Ovary (tissue), 7 donors: ENCODE measurements at regions not wholly inside any gene's neighbourhood (a gene's known extent, or its start where the extent isn't known, plus 50 kb on each side); places are given as distances from the start of the nearest gene placed in this dataset.
"Not testable (repeated sequence)": the region's sequence is repeated elsewhere in the genome, so short reads cannot be mapped to it uniquely, and the experiment has no call there.

Source experiments
- DNase-seq, 5 donors: peaks; one replicate each; pipeline ENCODE4 v3.0.0-alpha.2; 2019 to 2020
- H3K27ac ChIP-seq, 2 donors: fragments of 200-600 bp; one replicate each; pipeline versions ENCODE4 v1.5.1 to v1.8.0; 2019 to 2022
- H3K27me3 ChIP-seq: fragments of 200-600 bp; one replicate; pipeline ENCODE4 v1.8.0; 2022
- H3K36me3 ChIP-seq: fragments of 200-600 bp; sonication (generic); one replicate; pipeline ENCODE4 v1.5.1; 2019
- H3K4me1 ChIP-seq: one replicate; pipeline ENCODE4 v1.8.1; 2013; ENCODE audit warnings: mild to moderate bottlenecking, moderate library complexity; ENCODE audit not compliant: insufficient read depth
- H3K4me3 ChIP-seq: fragments of 200-600 bp; sonication (generic); one replicate; pipeline ENCODE4 v1.5.1; 2017
- H3K9me3 ChIP-seq, 2 donors: fragments of 200-600 bp in 1 of 2; sonication (generic) in 1 of 2; one replicate each; pipeline versions ENCODE4 v1.5.1 to v1.8.1; 2013 to 2019; ENCODE audit warnings: mild to moderate bottlenecking in 1 of 2, moderate library complexity in 1 of 2
- EP300 ChIP-seq: sonication (generic); formaldehyde crosslinking; IDR thresholded peaks from one replicate; pipeline ENCODE4 v1.6.1; 2017; ENCODE audit warnings: antibody characterized with exemption
- POLR2A ChIP-seq: fragments of 450-650 bp; IDR thresholded peaks from one replicate; pipeline ENCODE4 v1.6.1; 2017; ENCODE audit warnings: antibody characterized with exemption, mild to moderate bottlenecking, moderate library complexity
- WGBS, 3 donors: extraction: QIAGEN DNeasy Blood & Tissue Kit in 1 of 3; methylation state at CpG; one replicate each; pipeline versions ENCODE4 v1.1.5 to v1.1.7; 2013 to 2017; 5-methylcytosine and 5-hydroxymethylcytosine counted together
- intact Hi-C, 4 donors: fragments of 100-400 bp; cut with DNase I; formaldehyde crosslinking; loops; one replicate each; pipeline versions ENCODE4 v1.11.0 to v1.15.1; 2022 to 2023
- TF ChIP-seq, protein P1 (sequence below), 3 donors: fragments of 450-650 bp in 2 of 3; fragments of 200-600 bp in 1 of 3; IDR thresholded peaks; one replicate each; pipeline versions ENCODE4 v1.5.1 to v1.8.0; 2016 to 2022; ENCODE audit warnings: antibody characterized with exemption in 3 of 3, mild to moderate bottlenecking in 1 of 3
- donor health status: DM: no; HTN: no; CAD: no; lungs with moderate emphysema.
- donor health status: DM: no; HTN: no; CAD: no.
- donor health status: Bipolar disorder and iron deficiency.
- donor health status: DM: no; HTN: no; CAD: no.
- donor health status: DM: yes; HTN: yes; CAD: no.

DNA sequence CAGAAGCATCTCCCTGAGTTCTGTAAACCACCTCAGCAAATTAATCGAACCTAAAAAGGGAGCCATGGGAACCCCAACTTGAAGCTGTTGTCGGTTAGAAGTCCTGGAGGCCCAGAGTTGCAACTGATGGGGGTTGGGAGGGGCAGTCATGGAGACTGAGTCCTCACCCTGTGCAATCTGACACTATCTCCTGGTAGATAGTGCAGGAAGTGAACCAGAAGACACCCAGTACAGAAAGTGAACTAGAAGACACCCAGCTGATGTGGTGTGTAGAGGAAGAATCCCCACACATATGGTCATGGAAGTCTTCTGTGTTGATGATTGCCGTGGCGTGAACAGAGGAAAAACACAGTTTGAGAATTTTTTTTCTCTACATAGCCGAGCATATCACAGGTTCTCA lies 58.8 kb upstream of the SRRM3 start:
- Histone ChIP-seq H3K27ac (no peak overlapping the region), H3K9me3 (no peaks in the 10 kb centered on the region), H3K4me1 (no peaks in the 10 kb centered on the region), H3K4me3 (no peak overlapping the region), H3K27me3 (no peaks in the 10 kb centered on the region), H3K36me3 (no peaks in the 10 kb centered on the region)
- TF ChIP-seq POLR2A (no peak), EP300 (no peak)
- TF ChIP-seq, protein P1, sequence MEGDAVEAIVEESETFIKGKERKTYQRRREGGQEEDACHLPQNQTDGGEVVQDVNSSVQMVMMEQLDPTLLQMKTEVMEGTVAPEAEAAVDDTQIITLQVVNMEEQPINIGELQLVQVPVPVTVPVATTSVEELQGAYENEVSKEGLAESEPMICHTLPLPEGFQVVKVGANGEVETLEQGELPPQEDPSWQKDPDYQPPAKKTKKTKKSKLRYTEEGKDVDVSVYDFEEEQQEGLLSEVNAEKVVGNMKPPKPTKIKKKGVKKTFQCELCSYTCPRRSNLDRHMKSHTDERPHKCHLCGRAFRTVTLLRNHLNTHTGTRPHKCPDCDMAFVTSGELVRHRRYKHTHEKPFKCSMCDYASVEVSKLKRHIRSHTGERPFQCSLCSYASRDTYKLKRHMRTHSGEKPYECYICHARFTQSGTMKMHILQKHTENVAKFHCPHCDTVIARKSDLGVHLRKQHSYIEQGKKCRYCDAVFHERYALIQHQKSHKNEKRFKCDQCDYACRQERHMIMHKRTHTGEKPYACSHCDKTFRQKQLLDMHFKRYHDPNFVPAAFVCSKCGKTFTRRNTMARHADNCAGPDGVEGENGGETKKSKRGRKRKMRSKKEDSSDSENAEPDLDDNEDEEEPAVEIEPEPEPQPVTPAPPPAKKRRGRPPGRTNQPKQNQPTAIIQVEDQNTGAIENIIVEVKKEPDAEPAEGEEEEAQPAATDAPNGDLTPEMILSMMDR (IDR thresholded peaks at IDR 0.05): no peak
- DNase-seq: no peak
- intact Hi-C loops: no loop called here
- 90 to 91% (median 91%) methylated on average over 5 of the region's 5 CpGs for WGBS, 3 donors

DNA sequence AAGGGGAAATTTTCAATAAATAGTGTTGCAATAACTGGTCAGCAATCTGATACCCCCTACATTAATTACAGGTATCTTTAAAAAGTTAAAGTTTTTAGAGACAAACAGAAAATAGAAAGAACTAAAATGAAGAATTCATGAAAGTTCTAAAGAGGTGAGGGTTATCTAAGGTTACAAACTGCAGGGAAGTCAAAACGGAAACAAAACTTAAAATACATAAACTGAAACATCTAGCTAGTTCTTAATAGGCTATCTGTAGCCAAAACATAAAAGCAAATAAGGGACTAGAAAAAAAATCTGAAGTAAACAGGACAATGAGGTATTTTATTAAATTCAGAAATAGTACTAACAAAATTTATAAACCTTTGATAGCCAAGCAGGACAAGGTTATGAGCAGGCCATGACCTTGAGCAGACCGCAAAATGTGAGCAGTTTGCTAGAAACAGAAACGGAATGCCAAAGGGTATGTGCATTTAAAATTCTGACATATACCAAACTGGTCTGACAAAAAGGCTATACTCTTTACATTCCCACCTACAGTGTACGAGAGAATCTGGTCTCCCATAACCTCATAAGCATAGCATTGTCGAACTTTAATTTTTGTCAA lies 56.9 kb upstream of the SRRM3 start:
- intact Hi-C loops: not testable (repeated sequence)

GRCh38 chr7:76146374-76146773 lies 55.3 kb upstream of the SRRM3 start:
- DNase-seq: peak in 1 of 5 donors; percentile 44
- Histone ChIP-seq H3K36me3 (no peaks in the 10 kb centered on the region), H3K4me3 (no peak overlapping the region), H3K9me3 (no peaks in the 10 kb centered on the region), H3K27ac (peak overlapping the region in 1 of 2 donors; percentile 24), H3K27me3 (no peaks in the 10 kb centered on the region), H3K4me1 (no peaks in the 10 kb centered on the region)
- intact Hi-C loops: no loop called here
- WGBS, 3 donors: 10 to 30% (median 16%) methylated on average over 4 of the region's 4 CpGs
- TF ChIP-seq POLR2A: no peak
- no peak for TF ChIP-seq EP300
- TF ChIP-seq, protein P1 (IDR thresholded peaks at IDR 0.05): no peak

More for the DNA sequence above, 56.9 kb upstream of the SRRM3 start:
- not testable (repeated sequence) for H3K27me3 ChIP-seq, DNase-seq, H3K9me3 ChIP-seq, H3K4me3 ChIP-seq, H3K27ac ChIP-seq, H3K36me3 ChIP-seq, H3K4me1 ChIP-seq
- WGBS, 3 donors: 34 to 46% (median 44%) methylated on average over 5 of the region's 5 CpGs

DNA sequence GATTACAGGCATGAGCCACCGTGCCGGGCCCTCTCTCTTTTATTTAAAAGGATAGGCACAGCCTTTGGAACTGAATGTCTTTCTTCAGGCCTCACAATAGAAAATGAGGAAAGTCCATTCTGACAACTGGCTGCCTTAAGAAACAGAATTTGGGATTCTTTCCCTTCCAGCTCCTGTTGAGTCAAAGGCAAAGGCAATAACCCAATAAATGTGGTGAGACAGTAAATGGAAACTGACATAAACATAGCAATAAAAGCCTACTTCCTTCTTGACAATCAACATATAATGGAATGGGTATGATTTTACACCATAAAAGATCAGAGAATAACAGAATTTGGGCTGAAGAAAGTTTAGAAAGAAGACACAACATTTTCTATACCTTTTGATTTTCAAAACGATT lies 52.7 kb upstream of the SRRM3 start:
- H3K27me3 ChIP-seq, H3K4me3 ChIP-seq, H3K4me1 ChIP-seq, H3K36me3 ChIP-seq, intact Hi-C loops, H3K9me3 ChIP-seq, DNase-seq, H3K27ac ChIP-seq: not testable (repeated sequence)
- WGBS, 3 donors: 84 to 92% (median 85%) methylated on average over 3 of the region's 3 CpGs

DNA sequence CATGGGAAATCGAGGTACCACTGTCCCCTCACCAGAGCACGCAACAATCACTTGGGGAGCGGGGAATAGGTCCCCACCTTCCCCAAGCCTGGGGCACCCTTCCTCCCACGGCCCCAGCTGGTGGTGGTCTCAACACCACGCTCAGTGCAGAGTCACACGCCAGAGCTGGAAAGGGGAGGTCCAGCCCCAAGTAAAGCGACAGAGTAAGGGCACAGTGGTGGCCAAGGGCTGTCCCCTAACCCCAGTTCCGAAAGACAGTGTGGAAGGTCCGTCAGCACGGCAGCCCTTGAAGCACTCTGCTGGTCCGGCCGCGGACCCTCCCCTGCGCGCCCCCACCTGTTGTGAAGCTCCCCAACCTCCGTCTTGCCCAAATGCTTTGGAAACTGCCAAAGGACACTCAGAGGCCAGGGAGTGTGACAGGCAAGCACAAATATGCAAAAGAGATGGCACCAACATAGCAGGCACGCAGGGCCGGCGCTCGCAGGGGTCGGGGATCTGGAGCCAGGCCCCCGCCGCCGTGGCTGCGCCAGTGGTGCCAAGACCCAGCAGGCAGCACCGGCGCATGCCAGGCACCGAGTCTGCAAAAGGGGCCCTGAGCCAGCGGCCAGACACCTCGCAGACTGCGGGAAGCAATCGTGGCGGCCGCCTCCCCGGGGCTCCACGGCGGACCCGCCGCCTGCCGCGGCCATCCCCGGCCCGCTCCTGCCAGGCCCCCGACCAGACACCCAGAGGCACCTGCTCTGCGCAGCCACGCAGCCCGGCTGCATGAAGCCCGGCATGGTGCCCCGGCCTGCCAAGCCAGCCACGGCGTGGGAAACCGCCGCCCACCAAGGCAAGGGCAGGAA lies 51.6 kb upstream of the SRRM3 start:
- 37 to 77% (median 51%) methylated on average over 49 to 53 of the region's 53 CpGs for WGBS, 3 donors
- no peaks in the 10 kb centered on the region for H3K9me3 ChIP-seq
- H3K4me1 ChIP-seq: no peaks in the 10 kb centered on the region
- H3K27me3 ChIP-seq: no peaks in the 10 kb centered on the region
- H3K27ac ChIP-seq: no peak overlapping the region
- H3K36me3 ChIP-seq: no peaks in the 10 kb centered on the region
- TF ChIP-seq, protein P1 (IDR thresholded peaks at IDR 0.05): no peak
- no peak for TF ChIP-seq POLR2A
- no peak for TF ChIP-seq EP300
- no peak for DNase-seq
- no peak overlapping the region for H3K4me3 ChIP-seq
- intact Hi-C loops: loop anchor here in 1 of 4 donors (10.0 kb wide), 1 partner anchor 105 kb away; the partner anchor contains the start of genes MDH2 and STYXL1
